Fibroblast of lung (primary cell): ENCODE measurements at regions not wholly inside any gene's neighbourhood (a gene's known extent, or its start where the extent isn't known, plus 50 kb on each side); places are given as distances from the start of the nearest gene placed in this dataset.

Source experiments
- EZH2 ChIP-seq: IDR thresholded peaks from 2 replicates; pipeline ENCODE4 v1.5.1; 2012; ENCODE audit warnings: low read length, control low read depth, mild to moderate bottlenecking; ENCODE audit errors: missing control alignments
- TF ChIP-seq, protein P1 (sequence below), 2 donors: IDR thresholded peaks in 1 of 2; conservative IDR thresholded peaks in 1 of 2; 1 replicate in 1 of 2; 2 replicates in 1 of 2; pipeline ENCODE4 v1.5.1; 2011 to 2012; ENCODE audit warnings: low read length in 2 of 2, control low read depth in 1 of 2, inconsistent platforms in 1 of 2, low read depth in 1 of 2, mild to moderate bottlenecking in 1 of 2

DNA sequence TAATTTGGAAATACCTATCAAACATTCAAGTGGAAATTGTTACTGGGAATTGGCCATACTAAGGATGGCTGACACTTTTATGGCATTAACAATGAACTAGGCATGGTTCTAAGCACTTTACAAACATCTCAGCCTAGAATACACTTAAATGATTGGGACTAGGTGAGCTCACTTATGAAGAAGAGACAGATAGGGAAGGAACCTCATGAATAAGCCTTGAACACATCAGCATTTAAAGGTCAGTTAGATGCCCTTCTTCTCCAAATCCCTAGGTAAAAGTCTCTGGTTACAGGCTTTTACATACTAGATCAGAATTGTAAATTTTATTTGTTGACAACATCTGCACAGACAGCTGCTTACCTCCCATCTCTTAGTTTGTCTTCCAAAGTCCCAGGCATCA, 488.6 kb downstream of the RMST start:
- TF ChIP-seq, protein P1, sequence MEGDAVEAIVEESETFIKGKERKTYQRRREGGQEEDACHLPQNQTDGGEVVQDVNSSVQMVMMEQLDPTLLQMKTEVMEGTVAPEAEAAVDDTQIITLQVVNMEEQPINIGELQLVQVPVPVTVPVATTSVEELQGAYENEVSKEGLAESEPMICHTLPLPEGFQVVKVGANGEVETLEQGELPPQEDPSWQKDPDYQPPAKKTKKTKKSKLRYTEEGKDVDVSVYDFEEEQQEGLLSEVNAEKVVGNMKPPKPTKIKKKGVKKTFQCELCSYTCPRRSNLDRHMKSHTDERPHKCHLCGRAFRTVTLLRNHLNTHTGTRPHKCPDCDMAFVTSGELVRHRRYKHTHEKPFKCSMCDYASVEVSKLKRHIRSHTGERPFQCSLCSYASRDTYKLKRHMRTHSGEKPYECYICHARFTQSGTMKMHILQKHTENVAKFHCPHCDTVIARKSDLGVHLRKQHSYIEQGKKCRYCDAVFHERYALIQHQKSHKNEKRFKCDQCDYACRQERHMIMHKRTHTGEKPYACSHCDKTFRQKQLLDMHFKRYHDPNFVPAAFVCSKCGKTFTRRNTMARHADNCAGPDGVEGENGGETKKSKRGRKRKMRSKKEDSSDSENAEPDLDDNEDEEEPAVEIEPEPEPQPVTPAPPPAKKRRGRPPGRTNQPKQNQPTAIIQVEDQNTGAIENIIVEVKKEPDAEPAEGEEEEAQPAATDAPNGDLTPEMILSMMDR (conservative IDR thresholded peaks at IDR 0.05 in 1 of 2, IDR thresholded peaks at IDR 0.05 in 1 of 2; ENCODE audit: low read depth in 1 of 2, low read length in 2 of 2), result no peak
- no peak for TF ChIP-seq EZH2
